B cell (primary cell): ENCODE measurements at regions not wholly inside any gene's neighbourhood (a gene's known extent, or its start where the extent isn't known, plus 50 kb on each side); places are given as distances from the start of the nearest gene placed in this dataset.

Experiments used
- ATAC-seq: fragments of 200-7000 bp; cut with Tn5 transposase; one replicate; pipeline ENCODE4 v1.10.0; 2021; ENCODE audit warnings: low read depth, mild to moderate bottlenecking, moderate number of reproducible peaks, moderate library complexity
- CTCF ChIA-PET: fragments of 350-600 bp; sonication (Branson Sonifier 250); formaldehyde crosslinking; loops from one replicate; lab custom pipeline; 2021; ENCODE audit warnings: antibody characterized with exemption, inconsistent platforms; lab: Charles Lee
- POLR2A ChIA-PET: fragments of 350-600 bp; sonication (Branson Sonifier 250); formaldehyde crosslinking; loops from one replicate; lab custom pipeline; 2021; ENCODE audit warnings: antibody characterized with exemption; lab: Charles Lee
- DNase-seq: peaks from one replicate; pipeline ENCODE4 v3.0.0; 2013
- H2AFZ ChIP-seq: 2 replicates; pipeline ENCODE4 v1.6.1; 2012; ENCODE audit warnings: mild to moderate bottlenecking, low read depth, low read length; ENCODE audit not compliant: insufficient read depth, poor library complexity, severe bottlenecking
- H3K27ac ChIP-seq, 2 donors: 1 replicate in 1 of 2; 2 replicates in 1 of 2; pipeline ENCODE4 v1.5.1; 2012 to 2013; ENCODE audit warnings: low read length in 2 of 2, mild to moderate bottlenecking in 2 of 2, moderate library complexity in 1 of 2
- H3K27me3 ChIP-seq, 4 experiments: fragments of 200-600 bp in 1 of 4; sonication (generic) in 1 of 4; replicated peaks in 1 of 4; 1 replicate in 2 of 4; 2 replicates in 2 of 4; pipeline versions ENCODE4 v1.6.1 to v1.7.0; 2013 to 2016; ENCODE audit warnings: low read length in 3 of 4, mild to moderate bottlenecking in 2 of 4, mixed read lengths in 1 of 4, moderate library complexity in 1 of 4; ENCODE audit not compliant: insufficient read depth in 4 of 4, control insufficient read depth in 3 of 4; ENCODE audit errors: control extremely low read depth in 1 of 4
- H3K36me3 ChIP-seq, 2 experiments: replicated peaks in 1 of 2; 1 replicate in 1 of 2; 2 replicates in 1 of 2; pipeline versions ENCODE4 v1.6.1 to v1.7.1; 2013; ENCODE audit warnings: low read length in 1 of 2; ENCODE audit not compliant: insufficient read depth in 2 of 2, control insufficient read depth in 1 of 2; ENCODE audit errors: control extremely low read depth in 1 of 2, extremely low read depth in 1 of 2
- H3K4me1 ChIP-seq, 2 donors: fragments of 200-600 bp in 1 of 2; sonication (generic) in 1 of 2; 1 replicate in 1 of 2; 2 replicates in 1 of 2; pipeline versions ENCODE4 v1.5.1 to v1.6.1; 2013 to 2017; ENCODE audit warnings: low read length in 2 of 2; ENCODE audit not compliant: control insufficient read depth in 2 of 2, insufficient read depth in 2 of 2
- H3K4me2 ChIP-seq: replicated peaks from 2 replicates; pipeline ENCODE3; 2012; ENCODE audit warnings: mild to moderate bottlenecking, low read depth, low read length; ENCODE audit not compliant: poor library complexity, severe bottlenecking
- H3K4me3 ChIP-seq, 5 experiments: fragments of 200-600 bp in 1 of 5; sonication (generic) in 1 of 5; 1 replicate in 3 of 5; 2 replicates in 2 of 5; pipeline versions ENCODE4 v1.5.1 to v1.7.0; 2011 to 2016; ENCODE audit warnings: low read length in 4 of 5, mild to moderate bottlenecking in 4 of 5, low read depth in 2 of 5, control low read depth in 1 of 5, moderate library complexity in 1 of 5; ENCODE audit not compliant: insufficient read depth in 1 of 5; ENCODE audit errors: control extremely low read depth in 1 of 5, extremely low read depth in 1 of 5
- H3K79me2 ChIP-seq: fragments of 200-600 bp; sonication (generic); one replicate; pipeline ENCODE4 v1.6.0; 2016; ENCODE audit warnings: low read length; ENCODE audit not compliant: control insufficient read depth, insufficient read depth
- H3K9ac ChIP-seq: fragments of 200-600 bp; sonication (generic); 2 replicates; pipeline ENCODE4 v1.6.1; 2017; ENCODE audit warnings: mild to moderate bottlenecking, low read length, moderate library complexity
- H3K9me3 ChIP-seq, 3 donors: one replicate each; pipeline versions ENCODE4 v1.6.1 to v1.7.1; 2013; ENCODE audit warnings: low read length in 2 of 3; ENCODE audit not compliant: control insufficient read depth in 2 of 3, insufficient read depth in 1 of 3; ENCODE audit errors: control extremely low read depth in 1 of 3
- H4K20me1 ChIP-seq: 2 replicates; pipeline ENCODE4 v1.6.0; 2012; ENCODE audit warnings: mild to moderate bottlenecking, low read length; ENCODE audit not compliant: insufficient read depth, control insufficient read depth, poor library complexity, severe bottlenecking
- H3K27ac Mint-ChIP-seq: one replicate; pipeline ENCODE4 v1.8.0; 2021; ENCODE audit warnings: mixed read lengths
- H3K27me3 Mint-ChIP-seq: one replicate; pipeline ENCODE4 v1.8.0; 2021; ENCODE audit warnings: mixed read lengths
- H3K4me1 Mint-ChIP-seq: one replicate; pipeline ENCODE4 v1.8.0; 2021; ENCODE audit warnings: mixed read lengths
- H3K4me3 Mint-ChIP-seq: one replicate; pipeline ENCODE4 v1.8.0; 2021; ENCODE audit warnings: mixed read lengths
- H3K9me3 Mint-ChIP-seq: one replicate; pipeline ENCODE4 v1.8.0; 2022; ENCODE audit warnings: mixed read lengths; ENCODE audit not compliant: insufficient read depth
- CTCF ChIP-seq: fragments of 200-600 bp; IDR thresholded peaks from one replicate; pipeline ENCODE4 v1.8.0; 2022; ENCODE audit warnings: antibody characterized with exemption, mild to moderate bottlenecking
- EZH2 ChIP-seq: IDR thresholded peaks from 2 replicates; pipeline ENCODE4 v1.6.1; 2012; ENCODE audit warnings: borderline replicate concordance, low read depth, mild to moderate bottlenecking, moderate library complexity, low read length; ENCODE audit not compliant: insufficient read depth, poor library complexity, severe bottlenecking
- WGBS: methylation state at CpG from one replicate; pipeline ENCODE4 v1.1.5; 2013; ENCODE audit warnings: missing lambda C conversion rate; ENCODE audit not compliant: insufficient coverage; 5-methylcytosine and 5-hydroxymethylcytosine counted together
- intact Hi-C: fragments of 100-400 bp; cut with micrococcal nuclease; formaldehyde crosslinking; loops from one replicate; pipeline ENCODE4 v1.10.0; 2022

- ChIA-PET POLR2A (no interaction called here), CTCF (no interaction called here)
- Histone ChIP-seq H3K36me3 (no peaks in the 10 kb centered on the region), H3K4me1 (no peaks in the 10 kb centered on the region), H4K20me1 (no peaks in the 10 kb centered on the region), H3K27me3 (no peaks in the 10 kb centered on the region), H3K4me2 (no peak overlapping the region), H3K79me2 (no peaks in the 10 kb centered on the region), H3K27ac (no peak overlapping the region), H3K9ac (no peak overlapping the region), H2AFZ (no peak overlapping the region), H3K9me3 (peaks cover 0 to 38% (median 0%) of the 10 kb centered on the region in 3 donors), H3K4me3 (no peak overlapping the region)
- no peaks in the 10 kb centered on the region for H3K27me3 Mint-ChIP-seq
- no peak for TF ChIP-seq CTCF
- TF ChIP-seq EZH2: no peak
- intact Hi-C loops: no loop called here
- peaks cover 6% of the 10 kb centered on the region for H3K9me3 Mint-ChIP-seq
- ATAC-seq (no peak), DNase-seq (no peak)
- no peaks in the 10 kb centered on the region for H3K4me1 Mint-ChIP-seq
- no peak overlapping the region for H3K4me3 Mint-ChIP-seq
- no peak overlapping the region for H3K27ac Mint-ChIP-seq
- 82% methylated on average over 13 of the region's 13 CpGs for WGBS
These were observed 461.6 kb upstream of the SALL3 start for GRCh38 chr18:78517973-78518372.

- DNase-seq (no peak), ATAC-seq (no peak)
- no peaks in the 10 kb centered on the region for H3K4me1 Mint-ChIP-seq
- TF ChIP-seq EZH2: no peak
- no peak for TF ChIP-seq CTCF
- no peaks in the 10 kb centered on the region for H3K4me1 ChIP-seq
- H3K27ac ChIP-seq: no peak overlapping the region
- H3K79me2 ChIP-seq: no peaks in the 10 kb centered on the region
- no peak overlapping the region for H3K9ac ChIP-seq
- H3K27me3 ChIP-seq: no peaks in the 10 kb centered on the region
- H3K4me2 ChIP-seq: no peak overlapping the region
- H3K9me3 Mint-ChIP-seq: peaks cover 6% of the 10 kb centered on the region
- no peaks in the 10 kb centered on the region for H4K20me1 ChIP-seq
- H3K27ac Mint-ChIP-seq: no peak overlapping the region
- 95% methylated on average over 25 of the region's 25 CpGs for WGBS
- H3K4me3 Mint-ChIP-seq: no peak overlapping the region
- CTCF ChIA-PET: no interaction called here
- peaks cover 0 to 38% (median 0%) of the 10 kb centered on the region in 3 donors for H3K9me3 ChIP-seq
- no peaks in the 10 kb centered on the region for H3K27me3 Mint-ChIP-seq
- H3K4me3 ChIP-seq: no peak overlapping the region
- H3K36me3 ChIP-seq: no peaks in the 10 kb centered on the region
- intact Hi-C loops: no loop called here
- POLR2A ChIA-PET: no interaction called here
- no peak overlapping the region for H2AFZ ChIP-seq
These were observed 460.8 kb upstream of the SALL3 start for GRCh38 chr18:78518805-78519204.
